K562 (cell line): ENCODE measurements at regions not wholly inside any gene's neighbourhood (a gene's known extent, or its start where the extent isn't known, plus 50 kb on each side); places are given as distances from the start of the nearest gene placed in this dataset.

Experiments
- ATAC-seq: fragments of 200-7000 bp; cut with Tn5 transposase; 3 replicates; pipeline ENCODE4 v1.9.1; 2020; ENCODE audit warnings: moderate library complexity
- BruUV-seq: library from RNA; stranded (reverse); fragments of 400-500 nt; replicated peaks from 2 replicates; lab custom pipeline; 2021; lab: Mats Ljungman, UMichigan
- CTCF ChIA-PET: fragments of 300-600 bp; formaldehyde crosslinking; extraction: SDS; loops from one replicate; lab custom pipeline; 2021; ENCODE audit warnings: low intra/inter-chr PET ratio; lab: Yijun Ruan, JAX
- POLR2A ChIA-PET: fragments of 300-600, 350-650 bp; sonication (Branson Sonifier 250); formaldehyde crosslinking; extraction: SDS; loops from one replicate; lab custom pipeline; 2021; ENCODE audit warnings: antibody characterized with exemption, inconsistent platforms; lab: Yijun Ruan, JAX
- DNase-seq, 4 experiments: peaks; one replicate each; pipeline versions ENCODE4 v3.0.0 to v3.0.0-alpha.2; 2011 to 2018; ENCODE audit warnings: low spot score in 3 of 4, mixed read lengths in 3 of 4; ENCODE audit errors: extremely low read depth in 1 of 4
- FAIRE-seq: peaks from 2 replicates; lab custom pipeline; 2011; peaks lifted over from hg19 to GRCh38; lab: Jason Lieb, UNC
- H2AFZ ChIP-seq: 2 replicates; pipeline ENCODE4 v1.6.0; 2011; ENCODE audit warnings: low read depth, low read length, control low read depth, inconsistent platforms
- H3K27ac ChIP-seq: fragments of 200-600 bp; 3 replicates; pipeline ENCODE4 v1.8.0; 2011; ENCODE audit warnings: low read depth, mild to moderate bottlenecking, control low read depth, inconsistent platforms, low read length, moderate library complexity, mixed read lengths; ENCODE audit errors: extremely low read depth
- H3K27me3 ChIP-seq, 2 experiments: fragments of 300-600 bp in 1 of 2; 2 replicates in 1 of 2; 3 replicates in 1 of 2; pipeline versions ENCODE4 v1.6.0 to v1.8.0; 2011; ENCODE audit warnings: inconsistent platforms in 2 of 2, low read length in 2 of 2, mild to moderate bottlenecking in 1 of 2, mixed read lengths in 1 of 2, moderate library complexity in 1 of 2; ENCODE audit not compliant: control insufficient read depth in 2 of 2, insufficient read depth in 2 of 2
- H3K36me3 ChIP-seq: fragments of 300-600 bp; 3 replicates; pipeline ENCODE4 v1.8.0; 2011; ENCODE audit warnings: mild to moderate bottlenecking, low read length, inconsistent platforms; ENCODE audit not compliant: control insufficient read depth, insufficient read depth
- H3K4me1 ChIP-seq, 2 experiments: fragments of 200-600 bp in 1 of 2; replicated peaks in 1 of 2; 2 replicates in 1 of 2; 3 replicates in 1 of 2; pipeline versions ENCODE4 v1.5.1 to v1.8.0; 2011; ENCODE audit warnings: inconsistent platforms in 2 of 2, low read length in 2 of 2, mild to moderate bottlenecking in 1 of 2, mixed read lengths in 1 of 2, moderate library complexity in 1 of 2; ENCODE audit not compliant: control insufficient read depth in 2 of 2, insufficient read depth in 2 of 2
- H3K4me2 ChIP-seq: 2 replicates; pipeline ENCODE4 v1.6.1; 2011; ENCODE audit warnings: low read length, control low read depth, inconsistent platforms, mixed read lengths; ENCODE audit not compliant: insufficient read depth
- H3K4me3 ChIP-seq: fragments of 200-600 bp; sonication (generic), shearing (Covaris generic); 2 replicates; pipeline ENCODE4 v1.5.1; 2016; ENCODE audit warnings: control low read depth, inconsistent platforms
- H3K79me2 ChIP-seq: fragments of 200-600 bp; 3 replicates; pipeline ENCODE4 v1.8.0; 2011; ENCODE audit warnings: low read length, inconsistent platforms; ENCODE audit not compliant: control insufficient read depth, insufficient read depth
- H3K9ac ChIP-seq, 2 experiments: 2 replicates each; pipeline versions ENCODE4 v1.6.0 to v1.6.1; 2011; ENCODE audit warnings: low read depth in 2 of 2, low read length in 2 of 2, control low read depth in 1 of 2, inconsistent platforms in 1 of 2, mild to moderate bottlenecking in 1 of 2, mixed read lengths in 1 of 2; ENCODE audit not compliant: insufficient read depth in 1 of 2
- H3K9me1 ChIP-seq: one replicate; pipeline ENCODE4 v1.6.0; 2011; ENCODE audit warnings: inconsistent platforms, mild to moderate bottlenecking, low read length, moderate library complexity; ENCODE audit not compliant: control insufficient read depth, insufficient read depth
- H3K9me3 ChIP-seq: replicated peaks from 2 replicates; pipeline ENCODE4 v1.5.1; 2011; ENCODE audit warnings: low read depth, low read length, inconsistent platforms; ENCODE audit not compliant: control insufficient read depth, insufficient read depth
- H4K20me1 ChIP-seq: replicated peaks from 2 replicates; pipeline ENCODE4 v1.6.1; 2011; ENCODE audit warnings: low read length, inconsistent platforms, mixed read lengths; ENCODE audit not compliant: control insufficient read depth, insufficient read depth
- ETS2 ChIP-seq: IDR thresholded peaks from 2 replicates; pipeline ENCODE4 v1.6.1; 2016; ENCODE audit warnings: borderline replicate concordance, missing genetic modification characterization, mild to moderate bottlenecking, moderate library complexity, missing compliant biosample characterization; ENCODE audit not compliant: poor library complexity, severe bottlenecking
- GTF2F1 ChIP-seq: IDR thresholded peaks from 2 replicates; pipeline ENCODE4 v1.6.1; 2011; ENCODE audit warnings: low read depth, low read length, improper control_type of control experiment
- MCM5 ChIP-seq: fragments of 450-650 bp; IDR thresholded peaks from 2 replicates; pipeline ENCODE4 v1.6.1; 2016; ENCODE audit warnings: low read depth
- MYNN ChIP-seq, 2 experiments: sonication (generic); formaldehyde crosslinking in 1 of 2; IDR thresholded peaks; 2 replicates each; pipeline versions ENCODE4 v1.5.0 to v1.6.1; 2016 to 2020; ENCODE audit warnings: antibody characterized with exemption in 1 of 2, missing genetic modification reagents in 1 of 2
- POLR2A ChIP-seq: fragments of 450-650 bp; conservative IDR thresholded peaks from 2 replicates; pipeline ENCODE4 v1.6.1; 2016
- RNF2 ChIP-seq: sonication (generic); IDR thresholded peaks from 2 replicates; pipeline ENCODE4 v1.6.1; 2016
- TBP ChIP-seq: optimal IDR thresholded peaks from 2 replicates; pipeline ENCODE3; 2011; ENCODE audit warnings: low read depth, low read length, improper control_type of control experiment
- ZBTB7A ChIP-seq: IDR thresholded peaks from 2 replicates; pipeline ENCODE4 v1.6.1; 2011; ENCODE audit warnings: low read depth, mild to moderate bottlenecking, low read length, moderate library complexity, borderline replicate concordance; ENCODE audit not compliant: control insufficient read depth
- ZKSCAN8 ChIP-seq: fragments of 200-800 bp; sonication (Bioruptor generic); IDR thresholded peaks from 2 replicates; pipeline ENCODE4 v1.6.1; 2016; ENCODE audit warnings: missing genetic modification characterization, missing compliant biosample characterization
- ZNF124 ChIP-seq: sonication (generic); formaldehyde crosslinking; IDR thresholded peaks from 2 replicates; pipeline ENCODE4 v1.8.1; 2022; ENCODE audit warnings: missing genetic modification reagents
- ZNF311 ChIP-seq: fragments of 250-450 bp; sonication (Bioruptor Pico); IDR thresholded peaks from 2 replicates; pipeline ENCODE4 v1.4.0; 2020; ENCODE audit warnings: mild to moderate bottlenecking, moderate library complexity
- ZNF449 ChIP-seq: fragments of 250-450 bp; sonication (Bioruptor Pico); IDR thresholded peaks from 2 replicates; pipeline ENCODE4 v1.8.0; 2022; ENCODE audit warnings: moderate library complexity, mild to moderate bottlenecking, inconsistent platforms
- WGBS: fragments of 100-300 bp; shearing (Covaris generic); methylation state at CpG from one replicate; pipeline ENCODE4 v1.1.6; 2016; ENCODE audit warnings: low coverage, mixed read lengths; ENCODE audit not compliant: insufficient coverage; ENCODE audit errors: missing lambda C conversion rate; 5-methylcytosine and 5-hydroxymethylcytosine counted together
- in situ Hi-C: fragments of 300-500 bp; cut with MboI; formaldehyde crosslinking; loops from 4 replicates; pipeline ENCODE4 v1.15.0; 2018; ENCODE audit warnings: inconsistent platforms, mixed read lengths
- intact Hi-C: fragments of 100-400 bp; cut with micrococcal nuclease; formaldehyde crosslinking; loops from 2 replicates; pipeline ENCODE4 v1.14.2; 2022
- TF ChIP-seq, protein P1 (sequence below): IDR thresholded peaks from 3 replicates; pipeline ENCODE4 v1.6.1; 2011; ENCODE audit warnings: borderline replicate concordance, mild to moderate bottlenecking, moderate library complexity; ENCODE audit not compliant: insufficient read length; ENCODE audit errors: extremely low read depth
- TF ChIP-seq, protein P2 (sequence below), 2 experiments: IDR thresholded peaks; 2 replicates each; pipeline ENCODE4 v1.6.1; 2012; ENCODE audit warnings: improper control_type of control experiment in 2 of 2, low read depth in 2 of 2, low read length in 2 of 2, borderline replicate concordance in 1 of 2

GRCh38 chr20:6700563-6701329 is 66.7 kb upstream of the BMP2 start:
- ATAC-seq, result no peak
- WGBS, result 1% methylated on average over 11 of the region's 11 CpGs
- CTCF ChIA-PET, result no interaction called here
- Histone ChIP-seq H2AFZ (no peak overlapping the region), H3K9me3 (no peaks in the 10 kb centered on the region), H3K4me1 (no peaks in the 10 kb centered on the region), H3K4me3 (no peak overlapping the region), H4K20me1 (no peaks in the 10 kb centered on the region), H3K9me1 (no peaks in the 10 kb centered on the region), H3K4me2 (no peak overlapping the region), H3K27ac (no peak overlapping the region), H3K36me3 (no peaks in the 10 kb centered on the region)
- in situ Hi-C loops, result no loop called here
- FAIRE-seq, result no peak
- intact Hi-C loops, result no loop called here
- POLR2A ChIA-PET, result no interaction called here
- TF ChIP-seq ZNF124 (CRISPR knock-in tag), result no peak
- TF ChIP-seq ZNF449 (CRISPR knock-in tag), result no peak
- TF ChIP-seq, protein P1, sequence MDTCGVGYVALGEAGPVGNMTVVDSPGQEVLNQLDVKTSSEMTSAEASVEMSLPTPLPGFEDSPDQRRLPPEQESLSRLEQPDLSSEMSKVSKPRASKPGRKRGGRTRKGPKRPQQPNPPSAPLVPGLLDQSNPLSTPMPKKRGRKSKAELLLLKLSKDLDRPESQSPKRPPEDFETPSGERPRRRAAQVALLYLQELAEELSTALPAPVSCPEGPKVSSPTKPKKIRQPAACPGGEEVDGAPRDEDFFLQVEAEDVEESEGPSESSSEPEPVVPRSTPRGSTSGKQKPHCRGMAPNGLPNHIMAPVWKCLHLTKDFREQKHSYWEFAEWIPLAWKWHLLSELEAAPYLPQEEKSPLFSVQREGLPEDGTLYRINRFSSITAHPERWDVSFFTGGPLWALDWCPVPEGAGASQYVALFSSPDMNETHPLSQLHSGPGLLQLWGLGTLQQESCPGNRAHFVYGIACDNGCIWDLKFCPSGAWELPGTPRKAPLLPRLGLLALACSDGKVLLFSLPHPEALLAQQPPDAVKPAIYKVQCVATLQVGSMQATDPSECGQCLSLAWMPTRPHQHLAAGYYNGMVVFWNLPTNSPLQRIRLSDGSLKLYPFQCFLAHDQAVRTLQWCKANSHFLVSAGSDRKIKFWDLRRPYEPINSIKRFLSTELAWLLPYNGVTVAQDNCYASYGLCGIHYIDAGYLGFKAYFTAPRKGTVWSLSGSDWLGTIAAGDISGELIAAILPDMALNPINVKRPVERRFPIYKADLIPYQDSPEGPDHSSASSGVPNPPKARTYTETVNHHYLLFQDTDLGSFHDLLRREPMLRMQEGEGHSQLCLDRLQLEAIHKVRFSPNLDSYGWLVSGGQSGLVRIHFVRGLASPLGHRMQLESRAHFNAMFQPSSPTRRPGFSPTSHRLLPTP, result no peak
- no peak for TF ChIP-seq ETS2 (tag)
- no peak for TF ChIP-seq MCM5
- TF ChIP-seq RNF2, result no peak
- no peak for TF ChIP-seq TBP
- TF ChIP-seq MYNN (IDR thresholded peaks at IDR 0.05), result no peak
- no peak for TF ChIP-seq MYNN (CRISPR knock-in tag; IDR thresholded peaks at IDR 0.05)
- TF ChIP-seq ZNF311, result no peak
- TF ChIP-seq, protein P2, sequence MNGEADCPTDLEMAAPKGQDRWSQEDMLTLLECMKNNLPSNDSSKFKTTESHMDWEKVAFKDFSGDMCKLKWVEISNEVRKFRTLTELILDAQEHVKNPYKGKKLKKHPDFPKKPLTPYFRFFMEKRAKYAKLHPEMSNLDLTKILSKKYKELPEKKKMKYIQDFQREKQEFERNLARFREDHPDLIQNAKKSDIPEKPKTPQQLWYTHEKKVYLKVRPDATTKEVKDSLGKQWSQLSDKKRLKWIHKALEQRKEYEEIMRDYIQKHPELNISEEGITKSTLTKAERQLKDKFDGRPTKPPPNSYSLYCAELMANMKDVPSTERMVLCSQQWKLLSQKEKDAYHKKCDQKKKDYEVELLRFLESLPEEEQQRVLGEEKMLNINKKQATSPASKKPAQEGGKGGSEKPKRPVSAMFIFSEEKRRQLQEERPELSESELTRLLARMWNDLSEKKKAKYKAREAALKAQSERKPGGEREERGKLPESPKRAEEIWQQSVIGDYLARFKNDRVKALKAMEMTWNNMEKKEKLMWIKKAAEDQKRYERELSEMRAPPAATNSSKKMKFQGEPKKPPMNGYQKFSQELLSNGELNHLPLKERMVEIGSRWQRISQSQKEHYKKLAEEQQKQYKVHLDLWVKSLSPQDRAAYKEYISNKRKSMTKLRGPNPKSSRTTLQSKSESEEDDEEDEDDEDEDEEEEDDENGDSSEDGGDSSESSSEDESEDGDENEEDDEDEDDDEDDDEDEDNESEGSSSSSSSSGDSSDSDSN (IDR thresholded peaks at IDR 0.05; ENCODE audit: borderline replicate concordance in 1 of 2, low read depth in 2 of 2, low read length in 2 of 2), result no peak
- no peak for TF ChIP-seq ZBTB7A
- no peak for TF ChIP-seq GTF2F1
- no peak for TF ChIP-seq POLR2A
- TF ChIP-seq ZKSCAN8, result no peak
- TF ChIP-seq, all 486 proteins: peak for 0
- H3K27me3 ChIP-seq, result no peaks in the 10 kb centered on the region
- no peaks in the 10 kb centered on the region for H3K79me2 ChIP-seq
- no TSS peak for BruUV-seq
- DNase-seq, result no peak
- H3K9ac ChIP-seq, result no peak overlapping the region
